HG02943 (cell line): ENCODE measurements at regions not wholly inside any gene's neighbourhood (a gene's known extent, or its start where the extent isn't known, plus 50 kb on each side); places are given as distances from the start of the nearest gene placed in this dataset.

Experiments
- ATAC-seq: cut with Tn5 transposase; IDR thresholded peaks from one replicate; pipeline ENCODE4 v1.9.1; 2021; ENCODE audit warnings: mild to moderate bottlenecking, low read depth, moderate library complexity; ENCODE audit not compliant: unreplicated experiment

DNA sequence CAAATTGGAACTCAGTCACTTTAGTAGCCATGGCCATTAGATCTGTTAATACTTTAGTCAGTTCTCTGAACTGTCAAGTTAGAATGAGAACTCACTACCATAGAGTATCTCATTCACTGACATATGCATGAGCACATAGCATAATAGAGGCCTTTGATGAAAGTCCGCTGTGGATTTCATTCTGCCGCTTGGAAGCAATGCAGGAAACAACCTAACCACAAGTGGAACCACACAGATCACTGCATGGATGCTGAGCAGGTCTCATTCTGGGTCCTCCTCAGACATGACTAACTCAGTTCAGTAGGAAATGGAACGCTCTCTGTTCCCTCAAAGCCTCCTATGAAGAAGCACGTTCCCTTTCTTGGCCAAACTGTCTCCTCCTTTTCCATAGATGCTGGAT is 1624.8 kb upstream of the TENM3 start:
- ATAC-seq, result no peak

DNA sequence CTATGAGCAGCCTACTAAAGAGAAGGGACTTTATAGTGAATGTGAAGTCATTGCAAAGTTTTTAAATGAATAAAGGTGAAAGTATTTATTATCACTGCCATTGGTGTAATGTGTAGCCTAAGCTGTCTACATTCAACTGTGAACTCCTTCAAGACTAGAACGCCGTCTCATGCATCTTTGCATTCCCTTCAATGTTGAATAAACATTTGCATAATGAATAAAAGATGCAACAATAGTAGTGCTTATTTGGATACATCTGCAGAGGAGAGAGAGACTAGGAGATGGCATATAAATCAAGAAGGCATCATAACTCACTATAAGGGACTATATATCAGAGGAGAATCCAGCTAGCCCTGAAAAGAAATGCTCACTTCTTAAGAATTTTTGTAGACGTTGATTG is 1623.8 kb upstream of the TENM3 start:
- no peak for ATAC-seq

DNA sequence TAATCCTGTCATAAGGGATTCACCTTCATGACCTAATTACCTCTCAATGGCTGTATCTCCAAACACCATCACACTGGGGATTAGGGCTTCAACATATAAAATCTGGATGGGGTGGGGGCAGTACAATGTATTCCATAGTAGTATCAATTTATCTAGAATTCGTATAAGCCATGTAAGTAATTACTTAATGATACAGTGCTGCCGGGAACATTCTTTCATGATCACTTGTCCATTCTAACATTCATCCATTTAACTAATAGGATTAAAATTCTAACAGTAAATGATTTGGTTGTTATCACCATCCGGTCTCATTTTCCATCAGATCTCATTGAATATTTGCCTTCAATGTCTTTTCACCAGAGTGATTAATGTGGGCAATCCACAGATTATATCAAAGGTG is 1620.9 kb upstream of the TENM3 start:
- ATAC-seq, result no peak

DNA sequence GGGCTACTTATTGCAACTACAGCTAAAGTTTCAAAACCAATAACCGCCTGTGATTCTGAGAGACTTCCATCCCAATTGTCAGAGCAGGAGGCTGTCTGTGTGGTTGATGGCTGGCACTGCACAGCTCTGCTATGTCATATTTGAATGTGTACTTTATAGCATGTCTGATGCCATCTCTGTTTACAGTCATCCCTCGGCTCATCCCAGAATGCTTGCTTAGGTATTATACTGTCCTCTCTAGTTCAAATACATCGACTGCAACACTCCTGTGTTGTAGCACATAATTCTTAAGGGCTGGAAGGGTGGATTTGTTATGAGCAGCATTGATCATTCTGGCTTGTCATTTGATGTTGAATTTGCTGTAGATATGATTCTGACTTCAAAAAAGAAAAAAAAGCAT is 1617.5 kb upstream of the TENM3 start:
- ATAC-seq, result no peak

DNA sequence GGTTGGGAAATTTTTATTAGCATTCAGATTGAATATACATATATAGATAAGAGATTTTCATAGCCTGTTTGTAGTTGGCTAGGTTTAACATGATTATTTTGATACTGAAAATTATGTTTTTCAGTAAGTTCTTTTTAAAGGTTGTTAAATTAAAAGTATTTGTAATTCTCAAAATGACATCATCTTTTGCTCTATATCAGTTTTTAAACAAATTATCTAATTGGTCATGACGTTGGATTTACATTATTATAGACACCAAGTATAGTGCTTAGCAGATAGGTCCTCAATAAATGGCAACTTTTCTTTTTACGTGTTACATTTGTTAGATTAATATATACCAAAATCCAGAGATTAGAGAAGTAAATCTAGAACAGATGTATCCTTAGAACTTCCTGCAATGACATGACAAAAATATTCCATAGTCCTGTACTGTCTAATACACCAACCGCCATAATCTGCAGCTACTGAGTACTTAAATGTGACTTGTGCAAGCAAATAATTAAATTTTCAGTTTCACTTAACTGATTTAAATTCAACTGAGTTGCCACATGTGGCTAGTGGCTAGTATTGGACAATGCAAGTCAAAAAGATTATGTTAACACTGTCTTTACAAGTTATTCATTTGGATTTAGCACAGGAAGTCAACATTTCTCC is 1613.1 kb upstream of the TENM3 start:
- ATAC-seq, result no peak

DNA sequence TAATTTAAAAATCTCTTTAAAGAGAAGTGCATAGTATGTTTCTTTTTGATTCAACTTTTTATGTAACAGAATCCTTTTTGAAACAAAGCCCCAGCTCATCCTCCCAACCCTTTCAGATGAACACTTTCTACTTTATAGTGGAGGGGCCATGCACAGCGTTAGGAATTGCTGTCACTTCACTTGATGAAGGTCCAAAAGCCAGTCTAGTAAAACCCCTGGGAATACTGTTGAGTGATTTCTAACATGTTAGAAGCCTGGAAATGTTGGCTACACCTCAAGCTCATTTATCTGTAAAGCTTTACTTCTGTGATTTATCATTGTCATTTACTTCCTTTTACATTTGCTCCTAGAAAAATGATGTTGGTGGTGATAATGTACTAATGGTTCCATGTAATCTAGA is 1608.9 kb upstream of the TENM3 start:
- no peak for ATAC-seq

DNA sequence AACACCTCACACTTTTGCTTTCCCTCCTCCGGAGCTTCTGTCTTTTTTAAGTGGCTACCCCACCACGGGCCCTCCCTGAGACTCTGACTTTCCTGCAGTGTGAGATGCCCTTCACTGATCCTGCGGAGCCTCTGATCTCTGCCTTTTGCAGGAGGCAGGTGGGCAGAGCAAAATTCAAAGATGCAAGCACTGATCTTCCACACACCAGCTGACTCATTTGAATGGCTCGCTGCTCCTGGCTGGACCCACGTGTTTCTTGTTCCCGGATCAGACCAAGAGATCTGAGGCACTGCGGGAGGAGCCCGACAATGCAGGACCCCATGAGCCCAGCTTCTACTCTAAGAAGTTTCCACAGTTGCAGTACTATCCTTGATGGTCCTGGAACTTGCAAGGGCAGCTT is 1607.9 kb upstream of the TENM3 start:
- ATAC-seq, result no peak

DNA sequence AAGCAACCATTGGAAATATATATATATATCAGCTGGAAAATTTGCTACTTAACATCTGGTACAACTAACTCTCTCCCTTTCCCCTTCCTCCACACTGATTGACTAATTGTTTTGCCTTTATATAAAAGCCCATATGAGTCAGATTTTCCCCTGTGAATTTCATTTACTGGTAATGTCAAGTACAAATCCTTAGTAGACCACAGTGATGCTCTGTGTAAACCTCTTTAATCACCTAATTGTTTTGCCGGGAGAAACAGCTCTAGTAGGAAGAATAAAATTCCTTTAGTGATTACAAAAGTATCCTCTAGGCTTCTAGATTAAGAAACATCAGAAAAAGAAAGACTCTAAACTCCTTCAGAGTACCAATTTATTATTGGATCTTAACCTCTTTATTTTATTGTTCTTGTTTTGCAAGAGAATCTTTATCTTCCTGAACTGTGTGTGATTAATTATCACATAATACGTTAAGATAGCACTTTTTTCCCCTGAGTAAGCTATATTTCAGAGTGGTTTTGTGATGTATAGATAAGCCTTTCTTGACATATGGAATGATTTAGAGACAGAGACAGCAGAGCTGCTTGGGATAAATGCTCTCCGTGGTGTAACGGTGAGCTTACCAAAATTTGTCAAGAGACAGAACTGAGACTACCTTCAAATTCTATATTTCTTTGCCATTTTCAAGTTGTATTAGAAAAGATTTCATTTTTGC is 1606.4 kb upstream of the TENM3 start:
- no peak for ATAC-seq

DNA sequence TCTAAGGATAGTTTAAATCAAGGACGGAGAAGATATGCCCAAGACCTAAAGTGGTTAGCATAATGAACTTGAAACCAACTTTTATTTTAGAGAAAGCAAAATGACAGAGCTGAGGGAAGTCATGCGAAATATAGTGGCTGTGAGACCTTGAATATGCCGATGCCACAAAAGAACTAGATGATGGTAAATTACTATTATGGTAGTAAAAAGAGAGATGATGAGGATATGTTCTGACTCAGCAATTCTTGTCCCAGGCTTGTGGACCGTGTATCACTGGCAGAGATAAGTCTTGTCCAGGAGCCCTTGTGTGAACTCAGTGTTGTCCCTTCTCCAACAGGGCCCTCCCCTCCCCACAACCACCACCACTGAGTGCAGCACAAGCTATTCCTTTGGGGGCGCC is 1605.6 kb upstream of the TENM3 start:
- ATAC-seq, result no peak

DNA sequence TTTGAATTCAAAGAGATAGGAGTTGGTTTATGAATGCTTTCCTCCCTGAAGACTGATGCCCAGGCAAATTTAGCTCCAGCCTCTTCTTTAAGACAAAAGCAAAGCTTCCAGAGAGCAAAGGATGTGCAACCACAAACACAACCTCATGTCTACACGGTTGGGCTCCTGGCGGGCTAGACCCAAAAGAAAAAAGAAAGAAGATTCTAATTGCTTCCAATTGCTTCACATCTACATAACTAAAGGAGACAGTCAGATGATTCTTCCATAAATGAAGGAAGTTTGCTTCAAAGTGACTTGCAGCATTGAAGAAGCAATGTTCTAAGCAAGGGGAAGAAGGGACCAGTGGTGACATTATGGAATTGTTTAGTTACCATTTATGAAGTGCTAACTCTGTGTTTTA is 1603.0 kb upstream of the TENM3 start:
- no peak for ATAC-seq

DNA sequence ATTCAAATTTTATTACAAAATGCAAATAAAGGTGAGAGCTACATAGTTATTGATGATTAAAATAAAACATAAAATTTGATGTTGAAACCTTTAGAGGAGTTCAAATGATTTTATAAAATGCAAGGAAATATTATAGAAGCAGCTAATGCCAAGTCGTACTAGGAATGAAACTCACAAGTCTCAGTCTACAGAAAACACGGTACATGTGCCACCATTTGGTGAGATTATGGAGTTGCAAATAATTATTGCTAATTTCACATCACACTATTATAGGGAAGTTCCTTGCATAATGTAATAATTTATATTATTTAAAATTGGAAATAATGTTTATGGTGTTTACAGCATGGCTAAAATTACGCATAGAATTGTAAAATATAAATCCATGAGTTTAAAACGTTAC is 1601.7 kb upstream of the TENM3 start:
- no peak for ATAC-seq

DNA sequence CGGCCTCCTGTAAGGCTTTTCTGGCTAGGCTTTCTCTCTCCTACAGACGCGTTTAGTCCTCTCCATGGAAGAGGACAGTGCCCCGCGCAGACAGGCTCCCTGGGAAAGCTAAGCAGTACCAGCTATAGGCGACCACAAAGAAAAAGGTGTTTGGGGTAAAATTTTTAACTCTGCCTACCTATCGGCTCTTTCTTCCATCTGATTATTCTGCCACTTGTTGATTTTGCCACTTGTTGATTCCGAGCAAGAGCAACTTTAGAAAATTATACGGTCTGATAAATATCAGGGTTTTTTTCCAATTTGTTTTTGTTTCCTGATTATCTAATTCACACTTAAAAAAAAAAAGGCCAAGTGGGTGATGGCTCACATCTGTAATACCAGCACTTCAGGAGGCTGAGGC is 1600.5 kb upstream of the TENM3 start:
- ATAC-seq, result no peak

DNA sequence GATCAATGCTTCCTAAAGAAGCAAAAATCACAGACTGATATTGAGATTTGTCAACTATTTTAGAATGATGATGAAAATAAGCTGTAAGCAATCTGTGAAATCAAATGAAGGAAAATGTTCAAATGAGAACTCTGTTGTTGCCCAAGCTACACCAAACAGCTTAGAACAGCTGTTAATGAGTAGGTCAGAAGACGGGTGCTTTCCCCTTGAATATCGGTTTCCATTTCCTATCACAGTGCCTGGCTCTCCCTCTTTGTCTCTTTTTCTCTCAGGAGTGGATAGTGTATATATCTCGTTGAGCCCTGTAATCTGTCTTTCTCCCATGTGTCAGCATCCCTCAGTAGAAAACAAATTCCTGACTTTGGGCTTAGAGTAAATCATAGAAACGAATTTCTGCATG is 1592.9 kb upstream of the TENM3 start:
- ATAC-seq, result no peak

DNA sequence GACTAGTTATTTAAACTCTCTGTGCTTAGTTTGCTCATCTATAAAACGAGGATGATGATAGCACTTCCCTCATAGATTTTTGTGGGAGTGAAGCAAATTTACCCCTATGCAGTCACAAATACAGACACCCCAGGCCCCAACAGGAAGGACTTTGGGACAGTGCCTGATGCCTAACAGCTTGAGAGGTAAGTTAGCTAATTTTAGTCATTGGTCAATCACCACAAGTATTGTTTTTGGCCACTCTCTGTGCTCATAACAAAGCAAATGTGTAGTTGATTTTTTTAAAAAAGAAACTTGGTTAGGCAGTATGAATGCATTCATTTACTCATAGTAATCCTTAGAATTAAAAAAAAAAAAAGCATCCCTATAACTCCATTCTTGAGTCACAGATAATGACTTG is 1590.7 kb upstream of the TENM3 start:
- ATAC-seq, result no peak

DNA sequence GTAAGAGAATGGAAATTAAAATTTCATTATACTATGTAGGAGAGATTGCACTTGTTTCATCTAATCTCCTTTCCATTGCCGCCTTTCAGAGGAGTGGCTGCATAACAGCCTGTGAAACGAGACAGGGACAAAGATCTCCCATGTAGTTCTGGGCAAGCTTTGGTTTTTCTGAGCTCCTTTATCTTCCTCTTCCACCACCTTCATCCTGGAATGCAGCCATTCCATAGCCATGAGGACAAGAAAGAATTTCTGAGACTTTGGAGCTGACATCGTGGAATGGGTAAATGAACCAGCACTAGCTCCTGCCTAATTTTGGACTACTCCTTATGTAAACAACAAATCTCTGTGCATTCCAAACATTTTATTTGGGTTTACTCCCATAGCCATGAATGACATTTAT is 1587.3 kb upstream of the TENM3 start:
- ATAC-seq, result no peak

DNA sequence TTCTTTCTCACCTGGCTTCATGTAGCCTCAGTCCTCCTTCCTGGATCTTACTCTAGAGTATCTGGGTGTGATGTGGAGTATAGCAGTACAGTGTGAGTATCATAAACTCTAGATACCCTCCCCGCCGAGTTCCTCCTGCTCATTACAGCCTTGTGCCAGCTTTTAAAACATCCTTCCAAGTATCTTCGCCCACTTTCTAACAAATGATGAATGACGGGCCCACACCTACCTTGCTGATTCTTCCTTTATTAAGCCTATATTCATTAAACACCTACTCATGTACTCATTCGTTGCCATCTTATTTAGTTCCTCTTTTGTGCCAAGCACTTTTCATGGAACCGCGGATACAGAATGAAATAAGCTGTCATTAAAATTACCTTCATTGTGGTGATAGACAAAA is 1585.3 kb upstream of the TENM3 start:
- no peak for ATAC-seq

DNA sequence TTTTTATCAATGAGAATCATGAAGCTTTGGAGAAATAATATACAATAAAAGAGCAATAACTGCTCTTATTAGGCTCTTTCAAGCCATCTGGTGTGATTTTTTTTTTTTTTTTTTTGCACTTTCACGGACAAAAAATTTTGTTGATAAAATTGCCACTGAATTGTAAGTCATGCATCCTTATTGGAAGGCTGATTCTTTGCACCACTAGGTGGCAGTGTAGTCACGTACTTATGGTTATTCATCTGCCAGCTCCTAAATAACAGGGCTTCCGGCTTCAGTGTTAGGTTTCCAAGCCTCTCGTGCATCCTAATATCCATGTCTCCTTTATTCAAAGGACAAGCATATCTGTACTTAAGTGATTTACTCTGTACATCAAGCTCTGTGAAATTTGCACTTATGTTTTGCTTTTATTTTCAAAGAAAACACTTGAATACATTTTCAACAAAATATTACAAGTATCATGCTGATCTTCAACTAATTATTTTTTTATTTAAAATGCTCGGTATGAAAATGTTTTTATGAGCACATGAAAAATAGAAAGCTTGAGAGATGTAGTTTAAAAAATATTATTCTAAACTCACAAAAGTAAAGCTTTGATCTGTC is 1578.3 kb upstream of the TENM3 start:
- ATAC-seq, result peak; percentile 80

DNA sequence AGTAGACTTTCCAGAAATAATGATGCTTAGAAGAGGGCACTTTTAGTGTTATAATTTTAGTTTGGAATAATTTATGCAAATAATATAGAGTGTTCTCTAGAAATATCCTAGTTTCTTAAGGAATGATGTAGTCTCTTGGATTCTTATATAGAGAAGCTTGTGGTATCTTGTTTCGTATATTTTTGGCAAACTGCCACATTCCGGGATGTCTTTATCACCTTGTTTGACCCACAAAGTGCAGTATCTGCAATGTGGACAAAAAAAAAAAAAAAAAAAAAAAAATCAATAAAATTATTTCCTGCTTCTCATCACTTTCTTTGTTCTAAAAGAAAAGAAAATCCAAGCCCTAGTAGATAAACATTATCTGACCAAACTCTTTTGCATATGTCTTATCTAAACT is 1577.7 kb upstream of the TENM3 start:
- ATAC-seq, result no peak

DNA sequence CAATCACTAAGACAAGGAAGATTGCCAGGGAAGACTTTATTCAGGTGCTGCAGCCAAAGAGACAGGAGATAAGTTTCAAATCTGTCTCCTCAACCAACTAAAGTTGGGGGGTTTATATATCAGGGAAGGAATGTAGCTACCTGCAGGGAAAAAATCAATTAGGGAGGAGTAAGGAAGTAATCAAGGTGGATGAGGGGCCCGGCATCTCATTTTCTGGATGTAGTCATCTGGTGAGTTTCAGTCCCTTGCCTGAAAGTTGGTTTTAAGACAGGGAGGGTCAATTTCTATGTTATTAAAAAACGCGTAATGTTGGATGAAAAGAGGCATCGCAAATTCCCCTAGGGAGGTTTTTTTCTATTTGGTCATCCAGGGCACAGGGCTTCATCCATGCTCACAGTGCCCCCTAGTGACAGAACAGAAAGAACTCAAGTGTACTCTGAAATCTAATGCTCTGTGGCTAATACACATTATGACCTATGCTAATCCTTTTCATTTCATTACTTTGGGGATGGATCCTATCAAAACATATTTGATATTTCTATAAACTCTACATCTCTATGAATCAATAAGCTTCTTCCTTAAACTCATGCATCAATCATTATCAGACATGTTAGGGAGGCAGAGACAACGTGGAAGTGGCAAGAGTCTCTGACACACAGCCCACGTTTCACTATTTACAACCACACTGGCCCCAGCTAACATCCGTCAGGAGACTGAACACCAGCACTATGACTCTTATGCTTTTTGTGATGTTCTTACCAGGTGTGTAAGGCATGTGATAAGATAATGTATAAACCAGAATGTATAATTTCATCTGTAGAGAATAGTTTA is 1577.0 kb upstream of the TENM3 start:
- peak; percentile 78 for ATAC-seq

DNA sequence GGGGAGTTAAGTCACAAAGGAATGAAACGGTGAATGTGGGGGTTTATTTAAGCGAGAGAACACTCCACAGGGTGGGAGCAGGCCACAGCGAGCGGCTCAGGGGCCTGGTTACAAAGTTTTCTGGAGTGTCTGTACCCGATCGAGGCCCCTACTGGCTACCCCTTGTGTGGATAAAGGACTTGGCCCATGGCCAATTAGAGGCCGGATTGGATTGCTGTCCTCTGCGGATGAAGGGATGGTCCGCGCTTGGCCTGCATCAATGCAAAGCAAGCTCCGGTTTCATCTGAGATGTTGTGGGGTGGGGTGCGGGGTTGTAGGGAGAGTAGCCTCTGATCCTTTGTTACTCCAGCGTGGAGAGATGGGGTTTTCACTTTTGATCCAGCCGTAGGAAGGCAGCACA is 1574.5 kb upstream of the TENM3 start:
- no peak for ATAC-seq

DNA sequence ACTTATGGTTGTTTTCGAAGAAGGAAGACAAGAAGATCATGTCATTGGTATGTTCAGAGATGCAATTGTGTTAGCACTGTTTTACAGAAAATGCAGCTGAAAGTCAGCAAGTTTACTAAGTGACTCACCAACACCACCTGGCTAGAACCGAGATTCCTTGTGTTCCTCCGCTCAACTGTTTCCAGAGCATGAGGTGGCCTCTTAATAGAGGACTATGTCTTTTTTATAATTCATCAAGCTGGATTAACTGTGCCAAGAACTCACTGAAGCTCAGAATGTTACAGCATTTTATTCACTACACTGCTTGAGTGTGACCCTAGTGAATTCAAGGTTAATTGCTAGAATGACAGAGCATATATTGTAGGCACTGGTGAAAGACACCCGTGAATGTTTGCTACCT is 1573.5 kb upstream of the TENM3 start:
- no peak for ATAC-seq
